ENCODE measurements at regions not wholly inside any gene's neighbourhood (a gene's known extent, or its start where the extent isn't known, plus 50 kb on each side); places are given as distances from the start of the nearest gene placed in this dataset.

GRCh38 chr22:47591709-47592108, 829.3 kb downstream of the TBC1D22A start:
- H3K4me3 ChIP-seq (ENCODE audit: low read depth in 1 of 5, low read length in 5 of 5), result no peak overlapping the region
- no peak overlapping the region for H3K27ac ChIP-seq (ENCODE audit: low read depth, low read length)
- H3K9ac ChIP-seq (ENCODE audit: low read length in 5 of 5), result no peak overlapping the region
- peaks cover 0 to 17% (median 7%) of the 10 kb centered on the region in 5 donors for H3K27me3 ChIP-seq (ENCODE audit: control insufficient read depth in 5 of 5, insufficient read depth in 4 of 5, low read length in 5 of 5)
- H3K36me3 ChIP-seq (ENCODE audit: control insufficient read depth in 5 of 5, insufficient read depth in 5 of 5, low read length in 5 of 5), result no peaks in the 10 kb centered on the region
- peaks cover 0 to 6% (median 0%) of the 10 kb centered on the region in 5 donors for H3K9me3 ChIP-seq (ENCODE audit: control insufficient read depth in 5 of 5, low read length in 5 of 5)
- no peaks in the 10 kb centered on the region for H3K4me1 ChIP-seq (ENCODE audit: control insufficient read depth in 5 of 5, insufficient read depth in 5 of 5, low read length in 5 of 5)

GRCh38 chr22:47591016-47591415, 828.6 kb downstream of the TBC1D22A start:
- H3K9ac ChIP-seq (ENCODE audit: low read length in 5 of 5), result no peak overlapping the region
- no peak overlapping the region for H3K27ac ChIP-seq (ENCODE audit: low read depth, low read length)
- no peaks in the 10 kb centered on the region for H3K4me1 ChIP-seq (ENCODE audit: control insufficient read depth in 5 of 5, insufficient read depth in 5 of 5, low read length in 5 of 5)
- peaks cover 1 to 12% (median 7%) of the 10 kb centered on the region in 5 donors for H3K27me3 ChIP-seq (ENCODE audit: control insufficient read depth in 5 of 5, insufficient read depth in 4 of 5, low read length in 5 of 5)
- no peak overlapping the region for H3K4me3 ChIP-seq (ENCODE audit: low read depth in 1 of 5, low read length in 5 of 5)
- peaks cover 0 to 5% (median 0%) of the 10 kb centered on the region in 5 donors for H3K9me3 ChIP-seq (ENCODE audit: control insufficient read depth in 5 of 5, low read length in 5 of 5)
- no peaks in the 10 kb centered on the region for H3K36me3 ChIP-seq (ENCODE audit: control insufficient read depth in 5 of 5, insufficient read depth in 5 of 5, low read length in 5 of 5)

GRCh38 chr22:47589271-47590250, 827.1 kb downstream of the TBC1D22A start:
- H3K4me3 ChIP-seq (ENCODE audit: low read depth in 1 of 5, low read length in 5 of 5), result no peak overlapping the region
- H3K36me3 ChIP-seq (ENCODE audit: control insufficient read depth in 5 of 5, insufficient read depth in 5 of 5, low read length in 5 of 5), result no peaks in the 10 kb centered on the region
- peaks cover 4 to 12% (median 7%) of the 10 kb centered on the region in 5 donors for H3K27me3 ChIP-seq (ENCODE audit: control insufficient read depth in 5 of 5, insufficient read depth in 4 of 5, low read length in 5 of 5)
- H3K9ac ChIP-seq (ENCODE audit: low read length in 5 of 5), result no peak overlapping the region
- H3K4me1 ChIP-seq (ENCODE audit: control insufficient read depth in 5 of 5, insufficient read depth in 5 of 5, low read length in 5 of 5), result no peaks in the 10 kb centered on the region
- no peaks in the 10 kb centered on the region for H3K9me3 ChIP-seq (ENCODE audit: control insufficient read depth in 5 of 5, low read length in 5 of 5)
- no peak overlapping the region for H3K27ac ChIP-seq (ENCODE audit: low read depth, low read length)

- Histone ChIP-seq H3K36me3 (ENCODE audit: control insufficient read depth in 5 of 5, insufficient read depth in 5 of 5, low read length in 5 of 5) (no peaks in the 10 kb centered on the region), H3K4me1 (ENCODE audit: control insufficient read depth in 5 of 5, insufficient read depth in 5 of 5, low read length in 5 of 5) (no peaks in the 10 kb centered on the region), H3K27me3 (ENCODE audit: control insufficient read depth in 5 of 5, insufficient read depth in 4 of 5, low read length in 5 of 5) (peaks cover 4 to 12% (median 7%) of the 10 kb centered on the region in 5 donors), H3K9me3 (ENCODE audit: control insufficient read depth in 5 of 5, low read length in 5 of 5) (peaks cover 0 to 8% (median 4%) of the 10 kb centered on the region in 5 donors), H3K27ac (ENCODE audit: low read depth, low read length) (no peak overlapping the region), H3K4me3 (ENCODE audit: low read depth in 1 of 5, low read length in 5 of 5) (no peak overlapping the region), H3K9ac (ENCODE audit: low read length in 5 of 5) (no peak overlapping the region)
These were observed 826.1 kb downstream of the TBC1D22A start for GRCh38 chr22:47588578-47588960.

DNA sequence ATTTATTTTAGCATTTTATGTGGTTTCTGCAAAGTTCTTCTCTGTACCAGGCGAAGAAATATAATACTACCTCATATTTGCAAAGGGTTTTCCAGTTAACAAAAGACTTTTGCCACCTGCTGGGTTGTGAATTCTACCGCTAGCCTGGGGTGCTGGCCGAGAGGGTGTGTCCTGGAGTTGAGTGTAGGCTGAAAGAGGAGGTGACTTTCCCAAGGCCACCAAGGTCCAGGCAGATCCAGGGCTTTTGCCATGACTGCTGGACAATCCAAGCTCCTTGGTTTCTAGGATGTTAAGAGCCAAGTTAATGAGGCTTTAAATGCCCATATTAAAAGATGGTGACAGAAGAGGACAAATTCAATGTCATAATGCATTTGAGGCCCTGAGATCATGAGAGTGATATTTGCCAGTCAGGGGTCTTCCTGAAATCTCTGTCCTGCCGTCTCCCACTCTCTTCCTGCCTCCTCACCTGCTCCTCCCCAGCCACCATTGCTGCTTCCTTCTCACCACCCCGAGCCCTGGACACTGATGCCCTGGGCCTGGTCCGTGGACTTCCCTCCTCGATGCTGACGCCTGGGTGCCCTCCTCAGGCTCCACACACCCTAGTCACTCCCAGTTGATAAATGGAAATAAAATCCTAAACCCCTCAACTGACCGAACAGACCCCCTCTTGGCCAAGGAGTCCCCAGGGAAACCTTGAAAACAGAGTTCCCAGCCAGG, 825.6 kb downstream of the TBC1D22A start:
- no peaks in the 10 kb centered on the region for H3K36me3 ChIP-seq (ENCODE audit: control insufficient read depth in 5 of 5, insufficient read depth in 5 of 5, low read length in 5 of 5)
- no peak overlapping the region for H3K9ac ChIP-seq (ENCODE audit: low read length in 5 of 5)
- H3K9me3 ChIP-seq (ENCODE audit: control insufficient read depth in 5 of 5, low read length in 5 of 5), result peaks cover 0 to 8% (median 4%) of the 10 kb centered on the region in 5 donors
- H3K4me3 ChIP-seq (ENCODE audit: low read depth in 1 of 5, low read length in 5 of 5), result no peak overlapping the region
- no peak overlapping the region for H3K27ac ChIP-seq (ENCODE audit: low read depth, low read length)
- peaks cover 4 to 12% (median 7%) of the 10 kb centered on the region in 5 donors for H3K27me3 ChIP-seq (ENCODE audit: control insufficient read depth in 5 of 5, insufficient read depth in 4 of 5, low read length in 5 of 5)
- H3K4me1 ChIP-seq (ENCODE audit: control insufficient read depth in 5 of 5, insufficient read depth in 5 of 5, low read length in 5 of 5), result no peaks in the 10 kb centered on the region

DNA sequence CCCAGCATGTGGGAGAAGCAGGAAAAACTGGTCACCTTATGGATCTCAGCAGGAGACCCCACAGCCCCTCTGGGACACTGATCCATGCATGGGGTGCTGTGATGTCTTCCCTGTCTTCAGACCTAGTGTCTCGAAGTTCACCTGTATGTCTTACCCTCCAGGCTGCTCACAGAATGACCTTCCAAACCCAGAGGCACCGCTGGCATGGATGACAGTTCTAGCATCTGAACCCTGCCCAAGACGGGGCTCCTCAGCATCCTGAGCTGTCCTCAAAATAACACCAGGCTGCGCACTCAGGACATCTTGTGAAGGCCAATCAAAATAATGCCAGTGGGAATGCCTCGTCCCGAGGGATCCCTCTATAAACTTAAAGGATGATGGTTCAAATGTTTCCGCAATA, 824.9 kb downstream of the TBC1D22A start:
- Histone ChIP-seq H3K27me3 (ENCODE audit: control insufficient read depth in 5 of 5, insufficient read depth in 4 of 5, low read length in 5 of 5) (peaks cover 4 to 12% (median 7%) of the 10 kb centered on the region in 5 donors), H3K9ac (ENCODE audit: low read length in 5 of 5) (no peak overlapping the region), H3K27ac (ENCODE audit: low read depth, low read length) (no peak overlapping the region), H3K4me1 (ENCODE audit: control insufficient read depth in 5 of 5, insufficient read depth in 5 of 5, low read length in 5 of 5) (no peaks in the 10 kb centered on the region), H3K36me3 (ENCODE audit: control insufficient read depth in 5 of 5, insufficient read depth in 5 of 5, low read length in 5 of 5) (no peaks in the 10 kb centered on the region), H3K4me3 (ENCODE audit: low read depth in 1 of 5, low read length in 5 of 5) (no peak overlapping the region), H3K9me3 (ENCODE audit: control insufficient read depth in 5 of 5, low read length in 5 of 5) (peaks cover 0 to 8% (median 4%) of the 10 kb centered on the region in 5 donors)

DNA sequence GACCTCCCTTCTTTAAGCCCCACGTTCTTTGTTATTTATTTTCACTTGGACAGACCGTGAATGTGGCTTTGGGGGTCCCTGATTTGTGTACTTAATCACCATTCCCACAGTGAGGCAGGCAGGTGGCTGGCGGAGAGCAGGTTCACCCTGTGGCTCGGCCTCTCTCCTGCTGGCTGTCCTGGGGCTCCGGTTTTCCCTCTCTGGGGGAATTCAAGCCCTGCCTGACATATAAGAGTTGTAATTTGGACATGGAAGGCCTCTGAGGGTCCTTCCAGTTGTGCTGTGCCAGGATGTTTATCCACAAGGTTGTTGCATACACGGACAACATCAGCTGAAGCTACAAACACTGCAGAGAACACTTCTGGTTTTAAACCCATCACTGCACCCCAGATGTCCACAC, 824.5 kb downstream of the TBC1D22A start:
- H3K27ac ChIP-seq (ENCODE audit: low read depth, low read length), result no peak overlapping the region
- H3K27me3 ChIP-seq (ENCODE audit: control insufficient read depth in 5 of 5, insufficient read depth in 4 of 5, low read length in 5 of 5), result peaks cover 4 to 12% (median 7%) of the 10 kb centered on the region in 5 donors
- peaks cover 0 to 8% (median 4%) of the 10 kb centered on the region in 5 donors for H3K9me3 ChIP-seq (ENCODE audit: control insufficient read depth in 5 of 5, low read length in 5 of 5)
- no peak overlapping the region for H3K9ac ChIP-seq (ENCODE audit: low read length in 5 of 5)
- H3K36me3 ChIP-seq (ENCODE audit: control insufficient read depth in 5 of 5, insufficient read depth in 5 of 5, low read length in 5 of 5), result no peaks in the 10 kb centered on the region
- H3K4me3 ChIP-seq (ENCODE audit: low read depth in 1 of 5, low read length in 5 of 5), result no peak overlapping the region
- H3K4me1 ChIP-seq (ENCODE audit: control insufficient read depth in 5 of 5, insufficient read depth in 5 of 5, low read length in 5 of 5), result no peaks in the 10 kb centered on the region

DNA sequence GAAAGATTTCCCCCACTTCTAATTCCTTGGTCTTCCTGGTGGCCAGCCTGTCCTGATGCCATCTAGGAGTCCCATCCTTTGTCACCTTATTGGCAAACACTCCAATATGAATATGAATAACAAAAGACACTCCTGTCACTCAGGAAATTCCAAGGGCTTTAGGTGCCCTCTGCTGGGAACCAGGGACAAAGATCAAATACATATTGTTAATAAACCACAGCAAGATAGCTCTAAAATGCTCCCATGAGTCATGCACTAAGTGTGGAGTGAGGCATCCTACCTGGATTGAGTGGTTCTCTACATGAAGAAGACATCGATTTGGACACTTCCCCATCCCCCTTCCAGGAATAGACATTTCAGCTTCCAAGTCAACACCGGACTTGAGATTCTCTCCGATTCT, 823.6 kb downstream of the TBC1D22A start:
- peaks cover under 1 to 12% (median 7%) of the 10 kb centered on the region in 5 donors for H3K27me3 ChIP-seq (ENCODE audit: control insufficient read depth in 5 of 5, insufficient read depth in 4 of 5, low read length in 5 of 5)
- no peaks in the 10 kb centered on the region for H3K36me3 ChIP-seq (ENCODE audit: control insufficient read depth in 5 of 5, insufficient read depth in 5 of 5, low read length in 5 of 5)
- no peak overlapping the region for H3K4me3 ChIP-seq (ENCODE audit: low read depth in 1 of 5, low read length in 5 of 5)
- H3K4me1 ChIP-seq (ENCODE audit: control insufficient read depth in 5 of 5, insufficient read depth in 5 of 5, low read length in 5 of 5), result no peaks in the 10 kb centered on the region
- H3K9ac ChIP-seq (ENCODE audit: low read length in 5 of 5), result no peak overlapping the region
- H3K27ac ChIP-seq (ENCODE audit: low read depth, low read length), result no peak overlapping the region
- H3K9me3 ChIP-seq (ENCODE audit: control insufficient read depth in 5 of 5, low read length in 5 of 5), result peaks cover 0 to 8% (median 4%) of the 10 kb centered on the region in 5 donors

GRCh38 chr22:47583959-47584562, 821.6 kb downstream of the TBC1D22A start:
- Histone ChIP-seq H3K36me3 (ENCODE audit: control insufficient read depth in 5 of 5, insufficient read depth in 5 of 5, low read length in 5 of 5) (no peaks in the 10 kb centered on the region), H3K27ac (ENCODE audit: low read depth, low read length) (no peak overlapping the region), H3K9ac (ENCODE audit: low read length in 5 of 5) (no peak overlapping the region), H3K4me1 (ENCODE audit: control insufficient read depth in 5 of 5, insufficient read depth in 5 of 5, low read length in 5 of 5) (no peaks in the 10 kb centered on the region), H3K4me3 (ENCODE audit: low read depth in 1 of 5, low read length in 5 of 5) (no peak overlapping the region), H3K27me3 (ENCODE audit: control insufficient read depth in 5 of 5, insufficient read depth in 4 of 5, low read length in 5 of 5) (peaks cover 0 to 6% (median 5%) of the 10 kb centered on the region in 5 donors), H3K9me3 (ENCODE audit: control insufficient read depth in 5 of 5, low read length in 5 of 5) (peaks cover 0 to 8% (median 4%) of the 10 kb centered on the region in 5 donors)
